ENCODE measurements at regions not wholly inside any gene's neighbourhood (a gene's known extent, or its start where the extent isn't known, plus 50 kb on each side); places are given as distances from the start of the nearest gene placed in this dataset.

GRCh38 chr1:56139836-56140235, 439.5 kb downstream of the PLPP3 start:
- Mint-ChIP-seq H3K27me3 (ENCODE audit: unreplicated experiment) (no peaks in the 10 kb centered on the region), H3K27ac (ENCODE audit: unreplicated experiment) (no peak overlapping the region), H3K36me3 (ENCODE audit: low read depth, unreplicated experiment) (no peaks in the 10 kb centered on the region), H3K4me1 (ENCODE audit: unreplicated experiment) (no peaks in the 10 kb centered on the region), H3K4me3 (ENCODE audit: unreplicated experiment) (no peak overlapping the region), H3K9me3 (ENCODE audit: unreplicated experiment) (no peaks in the 10 kb centered on the region)
- no peak for TF ChIP-seq CTCF (IDR thresholded peaks at IDR 0.05; ENCODE audit: unreplicated experiment)
- no peak for DNase-seq (ENCODE audit: low spot score)

GRCh38 chr1:56137521-56138505, 441.6 kb downstream of the PLPP3 start:
- Mint-ChIP-seq H3K27me3 (ENCODE audit: unreplicated experiment) (peaks cover 3% of the 10 kb centered on the region), H3K9me3 (ENCODE audit: unreplicated experiment) (no peaks in the 10 kb centered on the region), H3K27ac (ENCODE audit: unreplicated experiment) (no peak overlapping the region), H3K4me1 (ENCODE audit: unreplicated experiment) (no peaks in the 10 kb centered on the region), H3K36me3 (ENCODE audit: low read depth, unreplicated experiment) (no peaks in the 10 kb centered on the region), H3K4me3 (ENCODE audit: unreplicated experiment) (no peak overlapping the region)
- no peak for DNase-seq (ENCODE audit: low spot score)
- TF ChIP-seq CTCF (IDR thresholded peaks at IDR 0.05; ENCODE audit: unreplicated experiment), result no peak

- no peak overlapping the region for H3K4me3 Mint-ChIP-seq (ENCODE audit: unreplicated experiment)
- no peak overlapping the region for H3K27ac Mint-ChIP-seq (ENCODE audit: unreplicated experiment)
- no peak for DNase-seq (ENCODE audit: low spot score)
These were observed 442.3 kb downstream of the PLPP3 start for GRCh38 chr1:56137090-56137489.

GRCh38 chr1:56135864-56136147, 443.6 kb downstream of the PLPP3 start:
- Mint-ChIP-seq H3K27ac (ENCODE audit: unreplicated experiment) (no peak overlapping the region), H3K36me3 (ENCODE audit: low read depth, unreplicated experiment) (no peaks in the 10 kb centered on the region), H3K4me1 (ENCODE audit: unreplicated experiment) (peaks cover 3% of the 10 kb centered on the region), H3K27me3 (ENCODE audit: unreplicated experiment) (peaks cover 3% of the 10 kb centered on the region), H3K9me3 (ENCODE audit: unreplicated experiment) (no peaks in the 10 kb centered on the region), H3K4me3 (ENCODE audit: unreplicated experiment) (no peak overlapping the region)
- DNase-seq (ENCODE audit: low spot score), result no peak
- TF ChIP-seq CTCF (IDR thresholded peaks at IDR 0.05; ENCODE audit: unreplicated experiment), result no peak

More at GRCh38 chr1:56137090-56137489, 442.3 kb downstream of the PLPP3 start:
- H3K9me3 Mint-ChIP-seq (ENCODE audit: unreplicated experiment), result no peaks in the 10 kb centered on the region
- H3K36me3 Mint-ChIP-seq (ENCODE audit: low read depth, unreplicated experiment), result no peaks in the 10 kb centered on the region
- H3K27me3 Mint-ChIP-seq (ENCODE audit: unreplicated experiment), result peaks cover 3% of the 10 kb centered on the region
- TF ChIP-seq CTCF (IDR thresholded peaks at IDR 0.05; ENCODE audit: unreplicated experiment), result no peak
- peaks cover 3% of the 10 kb centered on the region for H3K4me1 Mint-ChIP-seq (ENCODE audit: unreplicated experiment)

All from endothelial cell (in vitro differentiated cells).